NCI-H345 treated with DMSO at 0.1 percent for 48 hours (cell line): ENCODE measurements at regions not wholly inside any gene's neighbourhood (a gene's known extent, or its start where the extent isn't known, plus 50 kb on each side); places are given as distances from the start of the nearest gene placed in this dataset.

Source experiments
- DNase-seq: peaks from one replicate; lab custom pipeline; 2025; ENCODE audit not compliant: unreplicated experiment; lab: John Stamatoyannopoulos, UW

GRCh38 chr14:101347893-101348777, 213.2 kb upstream of the DIO3 start:
- no peak for DNase-seq

- no peak for DNase-seq
Measured at GRCh38 chr14:101349108-101349507, 212.2 kb upstream of the DIO3 start.

GRCh38 chr14:101350021-101350420, 211.3 kb upstream of the DIO3 start:
- no peak for DNase-seq

GRCh38 chr14:101350691-101351090, 210.6 kb upstream of the DIO3 start:
- DNase-seq = no peak

- no peak for DNase-seq
Measured at GRCh38 chr14:101351146-101351545, 210.1 kb upstream of the DIO3 start.

GRCh38 chr14:101351769-101352168, 209.5 kb upstream of the DIO3 start:
- no peak for DNase-seq

GRCh38 chr14:101352567-101352966, 208.7 kb upstream of the DIO3 start:
- no peak for DNase-seq

- DNase-seq = no peak
Measured at GRCh38 chr14:101353422-101353821, 207.9 kb upstream of the DIO3 start.

- no peak for DNase-seq
Measured at GRCh38 chr14:101354726-101355125, 206.6 kb upstream of the DIO3 start.

DNA sequence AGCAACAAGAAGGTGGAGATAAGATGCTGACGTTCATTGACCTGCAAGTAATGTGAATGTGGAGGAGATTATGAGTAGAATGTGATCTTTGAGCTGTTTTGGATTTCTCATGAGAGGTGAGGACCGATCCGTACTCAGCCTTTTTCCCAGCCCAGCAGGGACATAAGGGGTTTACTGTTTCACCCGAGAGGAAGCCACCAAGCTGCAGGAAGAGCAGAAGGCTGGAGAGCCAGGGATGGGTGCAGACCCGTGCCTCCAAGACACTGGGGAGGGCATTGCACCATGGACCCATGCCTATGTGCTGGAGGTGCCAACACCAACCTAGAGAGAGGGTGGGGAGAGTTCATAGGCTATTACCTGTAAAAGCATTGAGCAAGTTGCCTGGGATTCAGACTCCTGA, 206.0 kb upstream of the DIO3 start:
- DNase-seq = no peak

DNA sequence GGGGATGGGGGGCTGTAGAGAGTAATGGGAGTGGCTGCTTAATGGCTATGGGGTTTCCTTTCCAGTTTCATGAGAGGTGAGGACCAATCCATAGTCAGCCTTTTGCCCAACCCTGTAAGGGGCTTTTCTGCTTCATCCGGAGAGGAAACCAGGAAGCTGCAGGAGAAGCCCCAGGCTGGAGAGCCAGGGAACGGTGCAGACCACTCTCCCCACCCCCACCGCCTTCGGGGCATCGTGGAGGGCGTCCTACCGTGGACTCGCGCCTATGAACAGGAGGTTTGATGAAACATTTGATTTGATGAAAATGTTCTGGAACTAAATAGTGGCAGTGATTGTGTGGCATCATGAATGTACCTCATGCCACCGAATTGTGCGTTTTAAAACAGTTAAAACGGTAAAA, 204.3 kb upstream of the DIO3 start:
- no peak for DNase-seq

DNA sequence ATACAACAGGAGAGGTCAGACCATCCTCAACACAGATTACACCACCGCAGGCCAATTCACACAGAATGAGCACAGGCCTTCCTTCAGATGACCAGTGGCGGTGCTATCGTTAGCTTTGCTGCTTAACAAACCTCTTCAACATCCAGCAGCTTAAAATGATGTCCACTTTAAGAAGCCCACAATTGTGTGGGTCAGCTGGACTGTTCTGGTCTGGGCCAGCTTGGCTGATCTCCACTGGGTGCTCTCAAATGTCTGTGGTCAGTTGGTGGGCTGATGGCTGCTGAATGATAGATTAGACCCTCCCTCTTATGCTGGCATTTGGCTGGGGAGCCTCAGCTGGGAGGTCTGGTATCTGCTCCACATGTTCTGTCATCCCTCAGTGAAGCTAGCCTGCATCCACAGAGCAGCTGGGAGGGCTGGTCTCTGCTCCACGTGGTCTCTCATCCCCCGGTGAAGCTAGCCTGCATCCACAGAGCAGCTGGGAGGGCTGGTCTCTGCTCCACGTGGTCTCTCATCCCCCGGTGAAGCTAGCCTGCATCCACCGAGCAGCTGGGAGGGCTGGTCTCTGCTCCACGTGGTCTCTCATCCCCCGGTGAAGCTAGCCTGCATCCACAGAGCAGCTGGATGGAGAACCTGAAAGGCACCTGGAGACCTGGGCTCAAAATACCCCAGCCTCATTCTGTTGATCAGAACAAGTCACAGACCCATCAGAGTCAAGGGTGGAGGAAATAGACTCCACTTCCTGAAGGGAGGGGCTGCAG, 203.6 kb upstream of the DIO3 start:
- DNase-seq = no peak

- no peak for DNase-seq
Measured at GRCh38 chr14:101358320-101359125, 202.8 kb upstream of the DIO3 start.

GRCh38 chr14:101359221-101360053, 201.9 kb upstream of the DIO3 start:
- no peak for DNase-seq

- no peak for DNase-seq
Measured at GRCh38 chr14:101360054-101360911, 201.0 kb upstream of the DIO3 start.

DNA sequence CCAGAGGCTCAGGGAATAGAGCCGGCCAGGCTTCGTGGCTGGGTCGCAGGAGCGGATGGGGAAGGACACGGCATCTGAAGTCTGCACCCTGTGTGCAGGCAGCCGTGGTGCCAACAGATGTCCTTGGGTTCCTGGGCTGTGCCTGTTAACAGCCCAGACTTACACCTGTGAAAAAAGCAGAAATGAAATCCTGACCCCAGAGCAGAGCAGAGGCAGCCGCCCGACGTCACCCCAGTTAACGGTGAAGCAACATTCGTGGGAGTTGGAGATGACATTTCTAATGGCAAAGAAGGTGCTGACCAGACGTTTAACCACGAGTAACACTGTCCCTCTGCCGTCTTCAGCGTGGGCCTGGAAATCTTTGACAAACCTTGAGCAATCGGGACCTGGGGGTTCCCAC, 200.3 kb upstream of the DIO3 start:
- no peak for DNase-seq

GRCh38 chr14:101361451-101362433, 199.6 kb upstream of the DIO3 start:
- DNase-seq = no peak

DNA sequence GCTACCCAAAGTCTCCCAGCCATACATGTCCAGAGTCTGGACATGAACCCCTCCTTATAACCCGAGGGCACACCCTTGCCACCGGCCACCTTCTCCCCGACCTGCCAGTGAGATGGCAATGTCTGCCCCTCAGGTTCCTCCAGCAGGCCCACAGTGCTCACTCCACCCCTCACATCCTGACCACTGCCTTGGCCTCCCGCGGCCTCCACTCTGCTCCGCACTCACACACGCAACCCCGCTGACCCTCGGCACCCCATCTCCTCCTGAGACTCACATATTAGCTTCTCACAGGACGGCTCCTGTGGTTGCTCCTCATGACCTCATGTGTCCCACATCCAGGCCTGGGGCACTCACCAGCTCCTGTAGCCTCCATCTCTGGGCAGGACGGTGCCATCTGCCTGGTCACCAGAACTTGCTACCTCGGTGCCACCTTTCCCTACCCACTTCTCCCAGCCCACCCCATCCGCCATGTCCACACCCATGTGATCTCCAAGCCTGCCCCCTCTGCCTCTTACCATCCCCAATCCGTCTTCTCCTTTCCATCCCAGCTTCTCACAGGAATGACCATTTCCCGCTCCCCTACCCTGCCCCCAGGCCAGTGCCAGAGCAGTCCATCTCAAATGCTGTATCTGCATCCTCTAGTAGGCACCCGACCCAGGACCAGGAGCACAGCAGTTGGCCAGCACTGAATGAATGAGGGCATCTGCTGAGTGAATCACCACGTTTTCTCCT, 198.6 kb upstream of the DIO3 start:
- DNase-seq = no peak
